Mesenchymal stem cell (in vitro differentiated cells and primary cell): ENCODE measurements at regions not wholly inside any gene's neighbourhood (a gene's known extent, or its start where the extent isn't known, plus 50 kb on each side); places are given as distances from the start of the nearest gene placed in this dataset.
A peak's percentile ranks its signal among the peaks of the same experiment; 100 is the strongest.

ENCODE experiments used
- DNase-seq: peaks from one replicate; pipeline ENCODE4 v3.0.0-alpha.2; 2013
- H2AFZ ChIP-seq: one replicate; pipeline ENCODE4 v1.6.1; 2013; ENCODE audit warnings: low read depth, mild to moderate bottlenecking, control low read depth, inconsistent platforms, low read length, moderate library complexity
- H2AK5ac ChIP-seq: 2 replicates; pipeline ENCODE4 v1.6.1; 2013; ENCODE audit warnings: low read length, moderate library complexity, mild to moderate bottlenecking, inconsistent platforms; ENCODE audit not compliant: severe bottlenecking
- H2BK120ac ChIP-seq: one replicate; pipeline ENCODE4 v1.6.1; 2013; ENCODE audit warnings: low read depth, mild to moderate bottlenecking, inconsistent platforms, low read length, moderate library complexity
- H2BK12ac ChIP-seq, 2 experiments: one replicate each; pipeline ENCODE4 v1.6.1; 2013; ENCODE audit warnings: inconsistent platforms in 2 of 2, low read length in 2 of 2, mild to moderate bottlenecking in 2 of 2, moderate library complexity in 2 of 2, control low read depth in 1 of 2
- H2BK15ac ChIP-seq: one replicate; pipeline ENCODE4 v1.6.1; 2013; ENCODE audit warnings: mild to moderate bottlenecking, low read depth, inconsistent platforms; ENCODE audit not compliant: poor library complexity, severe bottlenecking
- H2BK5ac ChIP-seq: 2 replicates; pipeline ENCODE4 v1.6.1; 2013; ENCODE audit warnings: low read depth, mild to moderate bottlenecking, low read length, control low read depth, inconsistent platforms; ENCODE audit not compliant: poor library complexity, severe bottlenecking
- H3K14ac ChIP-seq, 2 experiments: one replicate each; pipeline ENCODE4 v1.6.1; 2013; ENCODE audit warnings: inconsistent platforms in 2 of 2, low read length in 2 of 2, control low read depth in 1 of 2, mild to moderate bottlenecking in 1 of 2, moderate library complexity in 1 of 2
- H3K18ac ChIP-seq, 2 experiments: one replicate each; pipeline ENCODE4 v1.6.1; 2013; ENCODE audit warnings: inconsistent platforms in 2 of 2, low read length in 2 of 2, control low read depth in 1 of 2, low read depth in 1 of 2, mild to moderate bottlenecking in 1 of 2
- H3K23ac ChIP-seq, 2 experiments: one replicate each; pipeline ENCODE4 v1.6.1; 2013; ENCODE audit warnings: inconsistent platforms in 2 of 2, low read length in 2 of 2, mild to moderate bottlenecking in 2 of 2, moderate library complexity in 2 of 2, control low read depth in 1 of 2
- H3K27ac ChIP-seq: 2 replicates; pipeline ENCODE4 v1.5.1; 2013; ENCODE audit warnings: mild to moderate bottlenecking, moderate library complexity, low read length, control low read depth, inconsistent platforms; ENCODE audit not compliant: poor library complexity, severe bottlenecking
- H3K27me3 ChIP-seq, 2 experiments: 2 replicates each; pipeline versions ENCODE4 v1.6.1 to v1.7.0; 2013; ENCODE audit warnings: low read length in 2 of 2, mild to moderate bottlenecking in 2 of 2, moderate library complexity in 2 of 2, control low read depth in 1 of 2, inconsistent platforms in 1 of 2; ENCODE audit not compliant: control insufficient read depth in 1 of 2, insufficient read depth in 1 of 2
- H3K36me3 ChIP-seq, 2 experiments: 2 replicates each; pipeline versions ENCODE4 v1.6.1 to v1.7.0; 2013; ENCODE audit warnings: low read length in 2 of 2, control low read depth in 1 of 2, inconsistent platforms in 1 of 2, low read depth in 1 of 2, mild to moderate bottlenecking in 1 of 2; ENCODE audit not compliant: insufficient read depth in 2 of 2, control insufficient read depth in 1 of 2
- H3K4ac ChIP-seq, 2 experiments: one replicate each; pipeline ENCODE4 v1.6.1; 2013; ENCODE audit warnings: inconsistent platforms in 2 of 2, low read length in 2 of 2, mild to moderate bottlenecking in 2 of 2, moderate library complexity in 2 of 2, control low read depth in 1 of 2, low read depth in 1 of 2
- H3K4me1 ChIP-seq: 2 replicates; pipeline ENCODE4 v1.6.1; 2013; ENCODE audit warnings: low read depth, low read length, control low read depth; ENCODE audit not compliant: control insufficient read depth, insufficient read depth
- H3K4me2 ChIP-seq: 2 replicates; pipeline ENCODE4 v1.6.1; 2013; ENCODE audit warnings: low read length, mild to moderate bottlenecking, inconsistent platforms; ENCODE audit not compliant: poor library complexity, severe bottlenecking
- H3K4me3 ChIP-seq, 2 experiments: 2 replicates each; pipeline versions ENCODE4 v1.5.1 to v1.7.0; 2013; ENCODE audit warnings: low read length in 2 of 2, mild to moderate bottlenecking in 2 of 2, control low read depth in 1 of 2, low read depth in 1 of 2; ENCODE audit not compliant: insufficient read depth in 1 of 2
- H3K79me1 ChIP-seq: replicated peaks from 2 replicates; pipeline ENCODE4 v1.6.1; 2013; ENCODE audit warnings: mild to moderate bottlenecking, control low read depth, low read length, inconsistent platforms; ENCODE audit not compliant: poor library complexity, severe bottlenecking
- H3K9ac ChIP-seq: 2 replicates; pipeline ENCODE4 v1.7.0; 2013; ENCODE audit warnings: mild to moderate bottlenecking, low read length, moderate library complexity
- H3K9me3 ChIP-seq: 2 replicates; pipeline ENCODE4 v1.7.0; 2013; ENCODE audit warnings: mild to moderate bottlenecking, low read length; ENCODE audit not compliant: control insufficient read depth
- H4K8ac ChIP-seq: one replicate; pipeline ENCODE4 v1.6.1; 2013; ENCODE audit warnings: inconsistent platforms, mild to moderate bottlenecking, low read length, moderate library complexity
- H4K91ac ChIP-seq: one replicate; pipeline ENCODE4 v1.6.1; 2013; ENCODE audit warnings: mild to moderate bottlenecking, low read length, inconsistent platforms
- WGBS: methylation state at CpG from one replicate; pipeline ENCODE4 v1.1.7; 2013; ENCODE audit warnings: mixed read lengths; 5-methylcytosine and 5-hydroxymethylcytosine counted together

DNA sequence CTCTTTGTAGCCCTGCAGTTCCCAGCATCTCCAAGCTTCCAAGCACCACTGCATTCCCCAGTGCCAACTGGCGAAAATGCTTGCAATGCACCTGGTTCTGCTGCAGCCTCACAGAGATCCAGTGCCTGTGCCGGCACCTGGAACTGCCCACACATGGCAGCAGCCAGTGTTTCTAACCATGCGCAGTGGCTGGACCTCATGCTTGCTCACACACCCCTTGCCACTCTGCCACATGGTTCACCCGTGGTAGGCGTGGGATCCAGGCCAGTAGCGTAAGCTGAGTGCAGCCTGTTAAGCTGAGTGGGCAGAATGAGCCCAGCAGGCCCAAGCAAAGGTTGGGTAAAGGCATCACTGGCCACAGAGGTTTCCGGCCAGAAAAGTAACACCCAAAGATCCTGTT lies 214.1 kb upstream of the VLDLR start:
- Histone ChIP-seq H3K23ac (no peak overlapping the region), H4K8ac (no peak overlapping the region), H3K79me1 (no peaks in the 10 kb centered on the region), H3K14ac (peak overlapping the region in 1 of 2 experiments; percentile 77), H4K91ac (no peak overlapping the region), H3K27me3 (no peaks in the 10 kb centered on the region), H2AK5ac (no peak overlapping the region), H2BK12ac (no peak overlapping the region), H3K27ac (no peak overlapping the region), H2AFZ (no peak overlapping the region), H3K9ac (no peak overlapping the region), H3K4me2 (no peak overlapping the region), H3K4ac (no peak overlapping the region), H3K4me3 (no peak overlapping the region), H3K9me3 (peaks cover 3% of the 10 kb centered on the region), H3K36me3 (no peaks in the 10 kb centered on the region), H2BK5ac (no peak overlapping the region), H2BK120ac (no peak overlapping the region), H2BK15ac (no peak overlapping the region), H3K18ac (no peak overlapping the region), H3K4me1 (no peaks in the 10 kb centered on the region)
- DNase-seq = no peak
- WGBS = 70% methylated on average over 6 of the region's 7 CpGs

DNA sequence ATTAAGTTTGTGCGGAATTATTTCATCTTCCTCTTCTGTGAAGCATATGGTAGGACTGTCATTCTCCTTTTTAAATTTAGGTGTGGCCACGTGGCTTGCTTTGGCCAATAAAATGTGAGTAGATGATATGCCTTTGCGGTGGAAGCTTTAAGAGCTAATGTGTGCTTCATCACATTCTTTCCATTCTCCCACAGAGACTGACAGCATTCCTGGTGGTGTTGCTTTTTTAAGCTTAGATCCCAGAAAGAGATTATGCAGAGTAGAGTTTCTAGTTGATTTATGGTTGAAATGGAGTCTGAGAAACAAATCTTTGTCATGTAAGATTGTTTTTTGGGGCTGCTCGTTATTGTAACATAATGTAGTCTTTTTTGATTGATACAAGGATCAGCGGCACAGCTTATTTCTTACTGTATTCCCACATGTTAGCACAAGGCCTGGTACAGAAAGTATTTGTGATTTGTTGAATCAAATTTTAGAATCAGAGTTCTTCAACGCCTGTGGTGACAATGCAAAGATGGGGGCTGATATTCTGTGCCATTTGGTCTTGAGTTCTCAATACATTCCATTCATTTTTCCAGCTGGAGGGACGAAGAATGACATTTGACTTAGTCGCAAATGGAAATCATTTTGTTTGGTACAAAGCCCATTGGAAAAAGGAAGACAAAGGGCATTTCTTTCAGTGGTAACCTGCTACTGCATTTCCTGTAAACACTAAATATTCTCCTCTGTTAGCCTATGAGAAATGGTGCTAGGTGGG lies 209.9 kb upstream of the VLDLR start:
- Histone ChIP-seq H2BK120ac (no peak overlapping the region), H2BK5ac (no peak overlapping the region), H3K4me1 (no peaks in the 10 kb centered on the region), H2AK5ac (no peak overlapping the region), H3K18ac (no peak overlapping the region), H3K36me3 (no peaks in the 10 kb centered on the region), H3K14ac (no peak overlapping the region), H2BK15ac (no peak overlapping the region), H3K27me3 (no peaks in the 10 kb centered on the region), H2BK12ac (no peak overlapping the region), H3K9me3 (no peaks in the 10 kb centered on the region), H2AFZ (no peak overlapping the region), H3K4me2 (no peak overlapping the region), H3K79me1 (no peaks in the 10 kb centered on the region), H4K91ac (no peak overlapping the region), H3K4ac (no peak overlapping the region), H3K9ac (no peak overlapping the region), H3K27ac (peak overlapping the region; percentile 58), H4K8ac (no peak overlapping the region), H3K4me3 (no peak overlapping the region), H3K23ac (no peak overlapping the region)
- 49% methylated on average over 7 of the region's 8 CpGs for WGBS
- peak; percentile 35 for DNase-seq

DNA sequence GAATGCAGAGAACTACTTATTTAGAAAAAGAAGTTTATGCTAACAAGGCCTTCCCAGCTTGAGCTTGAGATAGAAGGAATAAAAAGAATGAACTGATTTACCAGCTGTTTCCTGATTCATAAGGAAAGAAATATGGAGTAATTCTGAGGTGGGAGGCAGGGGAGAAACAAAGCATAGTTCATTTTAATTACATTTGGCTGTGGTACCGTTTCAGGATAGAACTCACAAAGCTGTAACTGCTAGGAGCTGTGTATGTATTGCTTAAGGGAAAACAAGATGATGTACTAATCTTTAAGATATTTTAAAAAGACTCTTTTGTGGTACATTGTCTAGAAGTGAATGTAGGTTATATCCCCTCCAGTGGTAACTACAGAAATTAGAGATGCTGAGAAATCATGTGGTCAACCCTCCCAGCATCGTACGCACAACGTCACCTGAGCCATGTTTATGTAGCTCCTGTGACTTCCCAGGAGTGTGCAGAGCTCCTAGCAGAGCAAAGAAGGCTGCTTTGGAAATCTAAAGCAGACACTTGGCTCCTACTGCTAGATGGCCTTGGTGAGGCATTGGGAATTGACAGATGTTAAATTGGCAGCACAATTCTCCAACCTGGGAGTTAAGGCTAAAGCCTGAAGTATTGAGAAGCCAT lies 208.3 kb upstream of the VLDLR start:
- H2BK5ac ChIP-seq = no peak overlapping the region
- H2AK5ac ChIP-seq = peak overlapping the region; percentile 78

DNA sequence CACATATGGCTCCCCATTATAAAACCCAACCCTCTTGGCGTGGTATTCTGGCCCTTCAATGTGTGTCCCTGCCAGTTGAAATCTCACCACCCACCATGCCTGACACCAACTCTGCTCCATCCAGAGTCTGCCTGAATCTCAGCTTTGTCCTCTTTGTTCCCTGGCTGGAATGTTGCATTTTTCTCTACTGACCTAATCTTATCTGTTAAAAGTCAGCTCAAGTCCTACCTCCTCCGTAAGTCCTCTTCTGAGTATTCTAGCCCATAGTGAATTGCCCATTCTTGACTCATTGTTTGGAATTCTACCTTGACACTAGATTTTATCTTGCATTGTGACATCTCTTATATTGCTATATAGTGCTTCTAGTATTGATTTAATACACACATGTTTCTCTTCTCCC lies 207.1 kb upstream of the VLDLR start:
- Histone ChIP-seq H3K36me3 (no peaks in the 10 kb centered on the region), H2AFZ (no peak overlapping the region), H4K91ac (no peak overlapping the region), H4K8ac (no peak overlapping the region), H3K14ac (no peak overlapping the region), H3K79me1 (no peaks in the 10 kb centered on the region), H2BK12ac (no peak overlapping the region), H2BK120ac (no peak overlapping the region), H2BK15ac (no peak overlapping the region), H3K27ac (no peak overlapping the region), H3K4me2 (no peak overlapping the region), H3K23ac (no peak overlapping the region), H3K9ac (no peak overlapping the region), H3K27me3 (no peaks in the 10 kb centered on the region), H3K4ac (no peak overlapping the region), H3K9me3 (no peaks in the 10 kb centered on the region), H2BK5ac (no peak overlapping the region), H3K18ac (no peak overlapping the region), H3K4me3 (no peak overlapping the region), H2AK5ac (no peak overlapping the region), H3K4me1 (peaks cover 3% of the 10 kb centered on the region)
- 80% methylated on average over 2 of the region's 2 CpGs for WGBS
- DNase-seq = no peak

More for the DNA sequence above, 208.3 kb upstream of the VLDLR start:
- Histone ChIP-seq H4K91ac (no peak overlapping the region), H3K36me3 (no peaks in the 10 kb centered on the region), H3K9me3 (no peaks in the 10 kb centered on the region), H2AFZ (no peak overlapping the region), H3K4me2 (no peak overlapping the region), H3K79me1 (no peaks in the 10 kb centered on the region), H2BK12ac (no peak overlapping the region), H3K4ac (no peak overlapping the region), H4K8ac (no peak overlapping the region), H3K4me1 (no peaks in the 10 kb centered on the region), H2BK120ac (no peak overlapping the region), H3K18ac (no peak overlapping the region), H2BK15ac (no peak overlapping the region), H3K9ac (no peak overlapping the region), H3K27ac (no peak overlapping the region), H3K27me3 (no peaks in the 10 kb centered on the region), H3K4me3 (no peak overlapping the region), H3K14ac (no peak overlapping the region), H3K23ac (no peak overlapping the region)
- no peak for DNase-seq
- 85% methylated on average over 3 of the region's 4 CpGs for WGBS
